Coronary artery (tissue), 2 donors: ENCODE measurements at regions not wholly inside any gene's neighbourhood (a gene's known extent, or its start where the extent isn't known, plus 50 kb on each side); places are given as distances from the start of the nearest gene placed in this dataset.
"Not testable (repeated sequence)": the region's sequence is repeated elsewhere in the genome, so short reads cannot be mapped to it uniquely, and the experiment has no call there.

Experiments used
- DNase-seq: peaks from one replicate; pipeline ENCODE4 v3.0.0-alpha.2; 2017; ENCODE audit warnings: low spot score
- H3K27ac ChIP-seq, 2 donors: fragments of 200-600 bp; sonication (generic); one replicate each; pipeline ENCODE4 v1.5.1; 2016 to 2019
- H3K4me3 ChIP-seq: fragments of 200-600 bp; sonication (generic); 2 replicates; pipeline ENCODE4 v1.5.1; 2016; ENCODE audit warnings: mild to moderate bottlenecking, moderate library complexity
- CTCF ChIP-seq: fragments of 200-600 bp; sonication (generic); IDR thresholded peaks from one replicate; pipeline ENCODE4 v1.5.1; 2019; ENCODE audit warnings: antibody characterized with exemption

- DNase-seq = no peak
- TF ChIP-seq CTCF = no peak
- Histone ChIP-seq H3K27ac (no peak overlapping the region), H3K4me3 (no peak overlapping the region)
These were observed 58.3 kb upstream of the CSNK1A1L start for GRCh38 chr13:37163641-37164265.

- H3K27ac ChIP-seq = no peak overlapping the region
- DNase-seq = no peak
- H3K4me3 ChIP-seq = no peak overlapping the region
- no peak for TF ChIP-seq CTCF
These were observed 53.0 kb upstream of the CSNK1A1L start for GRCh38 chr13:37158481-37158880.

- not testable (repeated sequence) for H3K27ac ChIP-seq, DNase-seq, H3K4me3 ChIP-seq
These were observed 50.2 kb upstream of the CSNK1A1L start for GRCh38 chr13:37155613-37156097.
